Testis (tissue), 2 donors: ENCODE measurements at regions not wholly inside any gene's neighbourhood (a gene's known extent, or its start where the extent isn't known, plus 50 kb on each side); places are given as distances from the start of the nearest gene placed in this dataset.

Experiments
- POLR2A ChIP-seq: fragments of 450-650 bp; IDR thresholded peaks from one replicate; pipeline ENCODE4 v1.6.1; 2017; ENCODE audit warnings: antibody characterized with exemption, mild to moderate bottlenecking, moderate library complexity
- TF ChIP-seq, protein P1 (sequence below), 3 experiments: fragments of 450-650 bp in 2 of 3; fragments of 200-600 bp in 1 of 3; sonication (generic) in 1 of 3; IDR thresholded peaks; one replicate each; pipeline ENCODE4 v1.5.1; 2016 to 2019; ENCODE audit warnings: antibody characterized with exemption in 3 of 3, mild to moderate bottlenecking in 2 of 3, moderate library complexity in 1 of 3

DNA sequence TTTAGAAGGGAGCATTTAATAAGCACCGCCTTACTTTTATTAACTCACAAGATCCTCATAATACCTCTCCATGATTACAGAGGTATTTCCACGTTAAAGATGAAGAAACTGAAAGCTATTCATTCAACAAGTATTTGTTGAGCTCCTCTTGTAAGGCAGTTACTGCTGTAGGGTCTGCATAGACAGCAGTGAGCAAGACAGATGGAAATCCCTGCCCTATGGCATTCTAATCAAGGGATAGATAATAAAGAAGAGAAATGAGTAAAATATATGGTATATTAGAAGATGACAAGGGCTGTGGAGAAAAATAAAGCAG is 77.8 kb upstream of the CTNNBL1 start:
- TF ChIP-seq, protein P1, sequence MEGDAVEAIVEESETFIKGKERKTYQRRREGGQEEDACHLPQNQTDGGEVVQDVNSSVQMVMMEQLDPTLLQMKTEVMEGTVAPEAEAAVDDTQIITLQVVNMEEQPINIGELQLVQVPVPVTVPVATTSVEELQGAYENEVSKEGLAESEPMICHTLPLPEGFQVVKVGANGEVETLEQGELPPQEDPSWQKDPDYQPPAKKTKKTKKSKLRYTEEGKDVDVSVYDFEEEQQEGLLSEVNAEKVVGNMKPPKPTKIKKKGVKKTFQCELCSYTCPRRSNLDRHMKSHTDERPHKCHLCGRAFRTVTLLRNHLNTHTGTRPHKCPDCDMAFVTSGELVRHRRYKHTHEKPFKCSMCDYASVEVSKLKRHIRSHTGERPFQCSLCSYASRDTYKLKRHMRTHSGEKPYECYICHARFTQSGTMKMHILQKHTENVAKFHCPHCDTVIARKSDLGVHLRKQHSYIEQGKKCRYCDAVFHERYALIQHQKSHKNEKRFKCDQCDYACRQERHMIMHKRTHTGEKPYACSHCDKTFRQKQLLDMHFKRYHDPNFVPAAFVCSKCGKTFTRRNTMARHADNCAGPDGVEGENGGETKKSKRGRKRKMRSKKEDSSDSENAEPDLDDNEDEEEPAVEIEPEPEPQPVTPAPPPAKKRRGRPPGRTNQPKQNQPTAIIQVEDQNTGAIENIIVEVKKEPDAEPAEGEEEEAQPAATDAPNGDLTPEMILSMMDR (IDR thresholded peaks at IDR 0.05), result no peak
- TF ChIP-seq POLR2A, result no peak
